Activated T-helper 17 cell treated with anti-CD3 and anti-CD28 coated beads, Interleukin-2, amount 50 U/mL, for 72 hours (primary cell): ENCODE measurements at regions not wholly inside any gene's neighbourhood (a gene's known extent, or its start where the extent isn't known, plus 50 kb on each side); places are given as distances from the start of the nearest gene placed in this dataset.
A peak's percentile ranks its signal among the peaks of the same experiment; 100 is the strongest.

Source experiments
- ATAC-seq: fragments of 150-1000 bp; cut with Tn5 transposase; replicated peaks from 2 replicates; pipeline ENCODE4 v1.10.0; 2021; ENCODE audit warnings: mild to moderate bottlenecking, moderate library complexity
- H3K27ac Mint-ChIP-seq: one replicate; pipeline ENCODE4 v1.8.0; 2022; ENCODE audit warnings: mixed read lengths
- H3K27me3 Mint-ChIP-seq: one replicate; pipeline ENCODE4 v1.8.0; 2022; ENCODE audit warnings: mixed read lengths
- H3K36me3 Mint-ChIP-seq: one replicate; pipeline ENCODE4 v1.8.0; 2022; ENCODE audit warnings: low read depth, mild to moderate bottlenecking, mixed read lengths
- H3K4me1 Mint-ChIP-seq: one replicate; pipeline ENCODE4 v1.8.0; 2022; ENCODE audit warnings: mixed read lengths
- H3K4me3 Mint-ChIP-seq: one replicate; pipeline ENCODE4 v1.8.0; 2022; ENCODE audit warnings: mild to moderate bottlenecking, mixed read lengths
- H3K9me3 Mint-ChIP-seq: one replicate; pipeline ENCODE4 v1.8.0; 2022; ENCODE audit warnings: mixed read lengths

DNA sequence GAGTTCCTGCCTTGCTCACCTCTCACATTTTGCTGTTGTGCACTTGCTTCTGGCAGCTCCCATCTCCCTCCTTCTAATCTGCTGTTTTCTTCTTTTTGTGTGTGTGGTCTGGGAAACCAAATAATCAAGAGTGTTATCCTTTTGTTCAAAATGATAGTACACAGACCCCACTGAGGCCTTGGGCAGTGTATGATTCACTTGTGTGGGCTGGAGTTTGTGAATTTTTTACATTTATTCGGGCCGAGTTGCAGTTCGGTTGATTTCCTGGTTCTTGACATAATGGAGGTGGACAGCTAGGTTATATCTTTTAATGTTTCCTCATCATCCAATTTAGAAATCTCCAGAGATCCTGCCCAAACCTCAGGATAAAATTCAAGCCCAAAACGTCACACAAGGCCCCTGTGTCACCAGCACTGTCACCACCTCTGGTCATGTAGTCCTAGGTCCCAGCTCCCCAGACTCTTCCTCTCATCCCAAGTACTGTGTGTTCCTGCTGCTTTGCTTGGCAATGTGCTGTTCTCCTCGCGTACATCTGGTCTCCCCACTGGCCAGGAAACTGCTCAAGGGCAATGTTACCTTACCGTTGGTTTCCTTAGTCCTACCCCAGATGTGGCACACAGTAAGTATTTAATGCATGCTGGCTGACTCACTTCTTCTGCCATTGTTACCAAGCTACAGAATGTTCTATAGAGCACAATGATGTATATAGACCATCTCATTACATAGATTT, 55.7 kb upstream of the PHACTR2 start:
- ATAC-seq: peak; percentile 52
- no peaks in the 10 kb centered on the region for H3K9me3 Mint-ChIP-seq
- H3K4me3 Mint-ChIP-seq: peak overlapping the region; percentile 23
- H3K4me1 Mint-ChIP-seq: peaks cover 36% of the 10 kb centered on the region
- H3K27me3 Mint-ChIP-seq: no peaks in the 10 kb centered on the region
- peak overlapping the region; percentile 31 for H3K27ac Mint-ChIP-seq
- H3K36me3 Mint-ChIP-seq: no peaks in the 10 kb centered on the region

- H3K27ac Mint-ChIP-seq: peak overlapping the region; percentile 31
- peak overlapping the region; percentile 23 for H3K4me3 Mint-ChIP-seq
- ATAC-seq: no peak
- peaks cover 41% of the 10 kb centered on the region for H3K4me1 Mint-ChIP-seq
- H3K27me3 Mint-ChIP-seq: no peaks in the 10 kb centered on the region
- H3K36me3 Mint-ChIP-seq: no peaks in the 10 kb centered on the region
- H3K9me3 Mint-ChIP-seq: no peaks in the 10 kb centered on the region
Observed at GRCh38 chr6:143621159-143621873, 56.4 kb upstream of the PHACTR2 start.

GRCh38 chr6:143620447-143620846, 57.3 kb upstream of the PHACTR2 start:
- H3K4me1 Mint-ChIP-seq: peaks cover 39% of the 10 kb centered on the region
- H3K4me3 Mint-ChIP-seq: no peak overlapping the region
- no peaks in the 10 kb centered on the region for H3K9me3 Mint-ChIP-seq
- no peak for ATAC-seq
- H3K36me3 Mint-ChIP-seq: no peaks in the 10 kb centered on the region
- H3K27ac Mint-ChIP-seq: no peak overlapping the region
- H3K27me3 Mint-ChIP-seq: no peaks in the 10 kb centered on the region

DNA sequence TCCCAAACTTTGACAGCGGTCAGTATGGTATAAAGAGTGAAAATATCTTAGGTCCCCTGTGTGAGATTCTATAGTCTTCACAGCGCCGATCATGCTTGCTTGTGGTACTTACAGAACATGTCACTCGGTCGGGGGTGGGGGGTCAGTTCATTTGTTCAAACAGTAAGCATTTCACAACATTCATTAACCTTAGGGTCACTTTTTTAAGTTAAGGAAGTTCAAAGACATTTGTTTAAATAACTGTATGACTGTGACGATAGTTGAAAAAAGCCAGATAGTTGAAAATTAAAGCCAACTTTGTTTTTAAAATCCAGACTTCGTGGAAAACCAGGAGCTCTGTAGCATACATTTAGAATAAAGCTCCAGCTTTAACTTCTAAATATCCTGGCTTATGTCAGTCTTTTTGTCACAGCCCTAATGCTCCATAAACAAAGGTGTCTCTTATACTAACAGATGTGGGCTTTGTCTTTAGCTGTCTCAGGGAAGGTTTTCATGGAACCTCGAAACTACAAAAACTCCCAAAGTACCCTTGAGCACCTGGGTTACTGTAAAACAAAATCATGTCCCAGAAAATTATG, 57.9 kb upstream of the PHACTR2 start:
- H3K4me1 Mint-ChIP-seq: peaks cover 38% of the 10 kb centered on the region
- ATAC-seq: no peak

DNA sequence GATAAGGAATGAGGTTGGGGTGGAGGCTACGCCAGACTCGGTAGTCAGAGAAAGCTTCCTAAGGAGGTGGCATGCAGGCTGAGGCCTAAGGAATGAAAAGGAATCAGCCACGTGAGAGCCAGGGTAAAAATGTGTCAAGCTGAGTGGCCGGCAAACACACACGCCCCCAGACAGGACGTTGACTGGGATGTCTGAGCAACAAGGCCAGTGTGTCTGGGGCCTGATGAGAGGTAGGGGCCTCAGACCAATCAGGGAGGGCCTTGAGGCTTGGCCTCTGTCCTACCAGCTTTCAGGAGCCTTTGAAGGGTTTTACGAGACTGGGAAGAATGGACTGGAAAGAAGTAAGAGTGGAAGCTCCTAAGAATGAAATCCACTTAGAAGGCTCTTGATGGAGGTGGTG, 61.0 kb upstream of the PHACTR2 start:
- no peak for ATAC-seq
- Mint-ChIP-seq H3K36me3 (no peaks in the 10 kb centered on the region), H3K4me1 (peaks cover 33% of the 10 kb centered on the region), H3K4me3 (no peak overlapping the region), H3K9me3 (no peaks in the 10 kb centered on the region), H3K27ac (no peak overlapping the region), H3K27me3 (no peaks in the 10 kb centered on the region)

More for the DNA sequence above, 57.9 kb upstream of the PHACTR2 start:
- H3K9me3 Mint-ChIP-seq: no peaks in the 10 kb centered on the region
- H3K27me3 Mint-ChIP-seq: no peaks in the 10 kb centered on the region
- no peak overlapping the region for H3K27ac Mint-ChIP-seq
- no peak overlapping the region for H3K4me3 Mint-ChIP-seq
- no peaks in the 10 kb centered on the region for H3K36me3 Mint-ChIP-seq

GRCh38 chr6:143615785-143616184, 62.0 kb upstream of the PHACTR2 start:
- Mint-ChIP-seq H3K27ac (no peak overlapping the region), H3K36me3 (no peaks in the 10 kb centered on the region), H3K9me3 (no peaks in the 10 kb centered on the region), H3K4me1 (peaks cover 35% of the 10 kb centered on the region), H3K4me3 (no peak overlapping the region), H3K27me3 (no peaks in the 10 kb centered on the region)
- ATAC-seq: peak; percentile 81

DNA sequence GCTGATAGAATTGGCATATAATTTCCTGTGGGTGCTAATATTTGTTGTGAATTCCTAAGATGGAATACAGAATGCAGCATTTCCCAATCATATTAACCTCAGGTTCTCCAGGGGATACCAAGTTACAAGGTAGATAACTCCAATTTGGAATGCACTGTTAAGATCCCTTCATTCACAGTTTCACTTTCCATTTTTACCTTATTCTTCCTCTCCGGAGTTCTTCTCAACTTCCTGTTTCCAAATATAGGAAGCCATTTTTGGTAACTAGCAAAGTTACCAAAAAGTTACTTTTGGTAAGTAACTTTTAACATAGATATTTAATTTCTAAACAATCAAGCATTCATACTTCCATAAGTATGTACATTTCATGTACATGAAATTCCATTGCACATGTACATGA, 63.5 kb upstream of the PHACTR2 start:
- H3K4me3 Mint-ChIP-seq: no peak overlapping the region
- ATAC-seq: no peak
- no peaks in the 10 kb centered on the region for H3K9me3 Mint-ChIP-seq
- H3K4me1 Mint-ChIP-seq: peaks cover 36% of the 10 kb centered on the region
- H3K27ac Mint-ChIP-seq: no peak overlapping the region
- H3K36me3 Mint-ChIP-seq: no peaks in the 10 kb centered on the region
- no peaks in the 10 kb centered on the region for H3K27me3 Mint-ChIP-seq

DNA sequence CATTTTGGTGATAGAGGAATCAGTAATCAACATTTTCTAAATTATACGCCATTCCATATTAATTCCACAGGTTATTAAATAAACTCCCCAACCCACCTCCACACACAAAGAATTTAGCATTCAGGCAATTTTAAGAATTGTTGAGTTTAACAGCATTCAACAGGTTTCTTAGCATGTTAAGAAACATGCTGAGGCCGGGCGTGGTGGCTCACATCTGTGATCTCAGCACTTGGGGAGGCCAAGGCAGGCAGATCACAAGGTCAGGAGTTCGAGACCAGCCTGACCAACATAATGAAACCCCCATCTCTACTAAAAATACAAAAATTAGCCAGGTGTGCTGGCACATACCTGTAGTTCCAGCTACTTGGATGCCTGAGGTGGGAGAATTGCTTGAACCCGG, 64.0 kb upstream of the PHACTR2 start:
- H3K4me3 Mint-ChIP-seq: no peak overlapping the region
- H3K27me3 Mint-ChIP-seq: no peaks in the 10 kb centered on the region
- no peaks in the 10 kb centered on the region for H3K9me3 Mint-ChIP-seq
- peaks cover 38% of the 10 kb centered on the region for H3K4me1 Mint-ChIP-seq
- no peak for ATAC-seq
- no peak overlapping the region for H3K27ac Mint-ChIP-seq
- no peaks in the 10 kb centered on the region for H3K36me3 Mint-ChIP-seq

DNA sequence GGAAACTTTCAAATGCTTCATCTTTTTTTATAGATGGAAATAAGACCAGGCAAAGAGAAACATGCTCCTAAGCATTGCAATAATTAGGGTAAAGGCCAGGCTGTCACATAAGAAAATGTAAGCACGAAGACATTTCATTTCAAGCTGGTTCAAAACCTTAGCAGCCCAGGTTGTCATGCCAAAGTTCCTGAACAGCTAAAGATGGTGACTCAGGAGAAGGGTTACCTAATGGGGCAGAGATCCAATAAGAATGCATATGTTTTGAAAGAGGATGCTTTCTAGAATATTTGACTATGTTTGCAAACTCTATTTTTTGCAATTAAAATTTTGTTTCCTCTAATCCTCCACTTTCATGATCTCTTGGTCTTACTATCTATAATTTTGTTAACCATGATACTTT, 65.6 kb upstream of the PHACTR2 start:
- Mint-ChIP-seq H3K9me3 (no peaks in the 10 kb centered on the region), H3K4me1 (peaks cover 29% of the 10 kb centered on the region), H3K4me3 (no peak overlapping the region), H3K27ac (no peak overlapping the region), H3K27me3 (no peaks in the 10 kb centered on the region), H3K36me3 (no peaks in the 10 kb centered on the region)
- ATAC-seq: no peak

- Mint-ChIP-seq H3K36me3 (no peaks in the 10 kb centered on the region), H3K9me3 (no peaks in the 10 kb centered on the region), H3K27me3 (no peaks in the 10 kb centered on the region), H3K4me3 (no peak overlapping the region), H3K27ac (no peak overlapping the region), H3K4me1 (peaks cover 26% of the 10 kb centered on the region)
- ATAC-seq: peak; percentile 78
Observed at GRCh38 chr6:143611580-143611979, 66.2 kb upstream of the PHACTR2 start.

GRCh38 chr6:143609972-143610371, 67.8 kb upstream of the PHACTR2 start:
- H3K4me1 Mint-ChIP-seq: peaks cover 21% of the 10 kb centered on the region
- H3K9me3 Mint-ChIP-seq: no peaks in the 10 kb centered on the region
- no peaks in the 10 kb centered on the region for H3K36me3 Mint-ChIP-seq
- no peak overlapping the region for H3K27ac Mint-ChIP-seq
- no peaks in the 10 kb centered on the region for H3K27me3 Mint-ChIP-seq
- no peak overlapping the region for H3K4me3 Mint-ChIP-seq
- ATAC-seq: no peak

DNA sequence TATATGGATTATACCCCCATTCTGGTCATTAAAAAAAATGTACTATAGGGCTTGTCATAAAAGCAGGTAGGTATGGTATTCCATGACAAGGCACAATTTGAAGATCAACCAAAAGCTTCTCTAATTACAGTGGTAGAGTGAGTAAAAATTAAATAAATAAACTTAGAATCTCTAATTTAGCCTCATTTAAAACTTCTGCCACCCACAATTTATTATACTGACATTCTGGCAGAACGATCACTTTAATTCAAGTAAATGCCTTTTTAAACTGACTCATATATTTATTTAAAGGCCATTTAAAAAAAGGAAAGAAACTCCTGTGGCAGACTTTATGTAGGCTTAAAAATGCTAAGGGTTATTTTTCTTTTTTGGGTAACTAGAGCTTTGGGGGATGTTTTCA, 68.3 kb upstream of the PHACTR2 start:
- Mint-ChIP-seq H3K9me3 (no peaks in the 10 kb centered on the region), H3K27me3 (no peaks in the 10 kb centered on the region), H3K4me1 (peaks cover 18% of the 10 kb centered on the region), H3K27ac (no peak overlapping the region), H3K4me3 (no peak overlapping the region), H3K36me3 (no peaks in the 10 kb centered on the region)
- no peak for ATAC-seq

GRCh38 chr6:143608906-143609305, 68.9 kb upstream of the PHACTR2 start:
- no peak overlapping the region for H3K4me3 Mint-ChIP-seq
- no peak overlapping the region for H3K27ac Mint-ChIP-seq
- peaks cover 16% of the 10 kb centered on the region for H3K4me1 Mint-ChIP-seq
- H3K9me3 Mint-ChIP-seq: no peaks in the 10 kb centered on the region
- ATAC-seq: no peak
- H3K27me3 Mint-ChIP-seq: no peaks in the 10 kb centered on the region
- no peaks in the 10 kb centered on the region for H3K36me3 Mint-ChIP-seq

DNA sequence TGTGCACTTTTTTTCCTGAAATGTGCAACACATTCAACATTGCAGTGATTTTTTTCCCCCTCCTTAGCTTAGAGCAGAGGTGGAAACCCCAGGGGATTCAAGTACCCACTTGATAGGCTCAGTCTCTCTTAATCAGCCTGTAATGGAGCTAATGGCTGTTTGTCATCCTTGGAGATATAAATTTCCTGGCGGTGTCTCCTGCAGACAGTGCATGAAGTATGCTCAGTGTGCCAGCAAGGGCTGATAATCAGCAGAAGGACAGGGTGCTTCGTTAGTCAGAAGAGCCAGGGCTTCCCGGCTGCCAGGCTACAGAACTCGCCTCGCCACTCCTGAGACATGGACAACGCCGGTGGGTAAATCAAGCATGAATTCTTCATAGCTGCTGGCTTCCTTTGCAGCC, 69.8 kb upstream of the PHACTR2 start:
- Mint-ChIP-seq H3K9me3 (no peaks in the 10 kb centered on the region), H3K36me3 (no peaks in the 10 kb centered on the region), H3K27me3 (no peaks in the 10 kb centered on the region)

DNA sequence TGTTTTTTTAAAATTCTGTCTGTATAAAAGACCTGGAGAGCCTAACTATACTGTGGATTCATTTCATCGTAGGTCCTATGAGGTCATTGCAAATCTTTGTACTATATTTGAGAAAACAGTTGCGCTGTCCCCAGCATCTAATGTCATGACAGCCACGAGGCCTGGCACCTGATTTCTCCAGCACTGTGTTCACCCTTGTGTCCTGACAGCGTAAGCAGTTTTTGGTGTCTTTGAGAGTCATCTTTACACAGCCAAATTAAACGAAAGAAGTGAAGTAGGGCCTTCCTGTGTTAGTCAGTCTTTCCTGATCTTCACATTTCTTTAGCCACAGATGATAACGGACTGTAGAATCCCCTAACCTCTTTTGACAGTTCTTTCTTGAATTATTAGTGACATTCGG, 70.6 kb upstream of the PHACTR2 start:
- peak overlapping the region; percentile 71 for H3K27ac Mint-ChIP-seq
- peak overlapping the region; percentile 9 for H3K4me3 Mint-ChIP-seq
- H3K27me3 Mint-ChIP-seq: no peaks in the 10 kb centered on the region
- peaks cover 16% of the 10 kb centered on the region for H3K4me1 Mint-ChIP-seq
- no peaks in the 10 kb centered on the region for H3K36me3 Mint-ChIP-seq
- no peaks in the 10 kb centered on the region for H3K9me3 Mint-ChIP-seq
- ATAC-seq: peak; percentile 78

More for the DNA sequence above, 69.8 kb upstream of the PHACTR2 start:
- Mint-ChIP-seq H3K4me1 (peaks cover 16% of the 10 kb centered on the region), H3K27ac (peak overlapping the region; percentile 71), H3K4me3 (no peak overlapping the region)
- ATAC-seq: no peak
